HG03139 (cell line): ENCODE measurements at regions not wholly inside any gene's neighbourhood (a gene's known extent, or its start where the extent isn't known, plus 50 kb on each side); places are given as distances from the start of the nearest gene placed in this dataset.

Experiments used
- ATAC-seq: cut with Tn5 transposase; IDR thresholded peaks from one replicate; pipeline ENCODE4 v1.9.1; 2021; ENCODE audit not compliant: unreplicated experiment

- ATAC-seq = no peak
Observed at GRCh38 chr3:127404221-127405009, 116.6 kb upstream of the PRR20G start.

- ATAC-seq = no peak
Observed at GRCh38 chr3:127403795-127404194, 115.9 kb upstream of the PRR20G start.

- ATAC-seq = no peak
Observed at GRCh38 chr3:127399154-127399553, 111.3 kb upstream of the PRR20G start.

GRCh38 chr3:127396473-127396872 lies 108.6 kb upstream of the PRR20G start:
- no peak for ATAC-seq

GRCh38 chr3:127395663-127396355 lies 108.0 kb upstream of the PRR20G start:
- no peak for ATAC-seq

- no peak for ATAC-seq
Observed at GRCh38 chr3:127394984-127395662, 107.3 kb upstream of the PRR20G start.

- ATAC-seq = no peak
Observed at GRCh38 chr3:127394031-127394430, 106.2 kb upstream of the PRR20G start.

- no peak for ATAC-seq
Observed at GRCh38 chr3:127393131-127393820, 105.4 kb upstream of the PRR20G start.

- no peak for ATAC-seq
Observed at GRCh38 chr3:127392156-127392490, 104.3 kb upstream of the PRR20G start.

- ATAC-seq = no peak
Observed at GRCh38 chr3:127391436-127392155, 103.8 kb upstream of the PRR20G start.

- no peak for ATAC-seq
Observed at GRCh38 chr3:127390365-127391025, 102.6 kb upstream of the PRR20G start.

- ATAC-seq = no peak
Observed at GRCh38 chr3:127389913-127390312, 102.1 kb upstream of the PRR20G start.

- no peak for ATAC-seq
Observed at GRCh38 chr3:127389420-127389819, 101.6 kb upstream of the PRR20G start.

- no peak for ATAC-seq
Observed at GRCh38 chr3:127388427-127388826, 100.6 kb upstream of the PRR20G start.

GRCh38 chr3:127387556-127388153 lies 99.8 kb upstream of the PRR20G start:
- no peak for ATAC-seq

GRCh38 chr3:127387119-127387518 lies 99.3 kb upstream of the PRR20G start:
- ATAC-seq = no peak

GRCh38 chr3:127386490-127386889 lies 98.6 kb upstream of the PRR20G start:
- no peak for ATAC-seq

- no peak for ATAC-seq
Observed at GRCh38 chr3:127385540-127385870, 97.7 kb upstream of the PRR20G start.

- ATAC-seq = no peak
Observed at GRCh38 chr3:127384717-127385539, 97.1 kb upstream of the PRR20G start.
